GM19463 (cell line): ENCODE measurements at regions not wholly inside any gene's neighbourhood (a gene's known extent, or its start where the extent isn't known, plus 50 kb on each side); places are given as distances from the start of the nearest gene placed in this dataset.

Source experiments
- ATAC-seq: cut with Tn5 transposase; IDR thresholded peaks from one replicate; pipeline ENCODE4 v1.9.1; 2021; ENCODE audit warnings: mild to moderate bottlenecking, moderate library complexity; ENCODE audit not compliant: unreplicated experiment

GRCh38 chr2:492178-492577, 185.0 kb downstream of the TMEM18 start:
- ATAC-seq, result no peak

DNA sequence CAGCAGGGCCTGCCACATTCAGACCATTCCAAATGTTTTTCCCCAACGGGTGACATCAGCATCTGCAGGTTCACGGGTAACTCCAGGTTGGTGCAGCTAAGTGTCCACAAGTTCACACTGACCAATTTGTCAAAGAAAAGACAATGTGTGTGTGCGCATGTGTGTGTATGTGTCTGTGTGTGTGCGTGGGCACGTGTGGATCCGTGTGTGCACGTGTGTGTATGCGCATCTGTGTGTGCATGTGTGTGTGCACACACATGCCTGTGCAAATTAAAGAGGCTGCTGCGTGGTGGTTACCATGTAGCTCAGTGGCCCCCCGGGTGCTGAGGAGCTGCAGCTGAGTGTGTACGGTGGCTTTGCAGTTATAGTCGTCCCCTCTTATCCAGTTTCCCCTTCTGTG, 187.4 kb downstream of the TMEM18 start:
- ATAC-seq, result no peak

GRCh38 chr2:489084-489483, 188.1 kb downstream of the TMEM18 start:
- no peak for ATAC-seq

GRCh38 chr2:487186-488079, 189.8 kb downstream of the TMEM18 start:
- ATAC-seq, result no peak

GRCh38 chr2:486371-486770, 190.8 kb downstream of the TMEM18 start:
- ATAC-seq, result no peak

GRCh38 chr2:481388-481787, 193.5 kb upstream of the ALKAL2 start:
- ATAC-seq, result no peak

GRCh38 chr2:479490-480176, 191.7 kb upstream of the ALKAL2 start:
- no peak for ATAC-seq

GRCh38 chr2:479031-479430, 191.1 kb upstream of the ALKAL2 start:
- no peak for ATAC-seq

DNA sequence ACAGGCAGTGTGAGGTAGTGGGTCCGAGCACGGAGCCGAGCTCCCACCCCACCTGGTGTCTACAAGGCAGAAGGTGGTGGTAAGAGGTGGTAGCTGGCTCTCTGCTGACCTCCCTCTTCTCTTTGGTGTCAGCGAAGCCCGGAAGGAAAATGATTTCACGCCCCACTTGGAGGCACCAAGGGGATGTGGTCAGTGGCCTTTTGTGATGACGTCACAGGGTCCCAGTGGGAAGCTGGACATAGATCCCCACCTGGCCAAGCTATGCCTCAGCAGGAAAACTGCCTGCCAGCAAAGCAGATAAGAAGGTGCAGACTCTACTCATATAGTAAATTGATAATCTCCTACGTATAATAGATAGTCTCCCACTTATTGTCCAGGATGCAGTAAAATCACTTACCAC, 183.7 kb upstream of the ALKAL2 start:
- ATAC-seq, result no peak

- no peak for ATAC-seq
These were observed 181.6 kb upstream of the ALKAL2 start for GRCh38 chr2:469514-469913.

DNA sequence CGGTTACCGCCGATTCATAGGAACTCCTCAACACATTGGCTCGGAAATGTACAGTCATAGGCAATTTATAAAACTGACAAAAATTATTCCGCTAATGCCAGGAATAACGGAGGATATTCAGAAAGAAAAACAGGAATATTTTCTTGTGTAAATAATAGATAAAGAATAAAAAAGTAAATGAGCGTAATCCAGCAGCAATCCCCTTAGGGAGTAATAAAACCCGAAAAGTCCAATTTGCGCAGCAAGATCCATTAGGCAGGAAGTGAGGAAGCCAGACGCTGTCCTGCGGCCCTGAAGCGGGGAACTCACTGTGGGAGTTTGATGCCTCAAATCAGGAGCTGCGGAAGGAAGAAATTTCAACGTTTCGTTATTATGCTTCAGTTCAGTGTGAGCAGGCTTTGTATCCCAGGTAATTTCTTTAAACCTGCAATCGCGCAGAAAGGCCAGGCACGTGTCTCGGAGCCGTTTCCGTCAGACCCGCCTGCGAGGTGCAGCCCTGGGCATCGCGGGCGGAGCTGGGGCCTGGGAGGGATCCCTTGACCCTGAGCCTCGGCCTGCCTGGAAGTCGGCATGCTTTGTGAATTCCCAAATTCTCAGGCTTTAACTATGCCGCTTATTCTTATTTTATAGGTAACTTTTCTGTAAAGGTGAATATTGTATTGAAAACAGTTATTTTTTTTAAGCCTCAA, 180.9 kb upstream of the ALKAL2 start:
- ATAC-seq, result no peak

DNA sequence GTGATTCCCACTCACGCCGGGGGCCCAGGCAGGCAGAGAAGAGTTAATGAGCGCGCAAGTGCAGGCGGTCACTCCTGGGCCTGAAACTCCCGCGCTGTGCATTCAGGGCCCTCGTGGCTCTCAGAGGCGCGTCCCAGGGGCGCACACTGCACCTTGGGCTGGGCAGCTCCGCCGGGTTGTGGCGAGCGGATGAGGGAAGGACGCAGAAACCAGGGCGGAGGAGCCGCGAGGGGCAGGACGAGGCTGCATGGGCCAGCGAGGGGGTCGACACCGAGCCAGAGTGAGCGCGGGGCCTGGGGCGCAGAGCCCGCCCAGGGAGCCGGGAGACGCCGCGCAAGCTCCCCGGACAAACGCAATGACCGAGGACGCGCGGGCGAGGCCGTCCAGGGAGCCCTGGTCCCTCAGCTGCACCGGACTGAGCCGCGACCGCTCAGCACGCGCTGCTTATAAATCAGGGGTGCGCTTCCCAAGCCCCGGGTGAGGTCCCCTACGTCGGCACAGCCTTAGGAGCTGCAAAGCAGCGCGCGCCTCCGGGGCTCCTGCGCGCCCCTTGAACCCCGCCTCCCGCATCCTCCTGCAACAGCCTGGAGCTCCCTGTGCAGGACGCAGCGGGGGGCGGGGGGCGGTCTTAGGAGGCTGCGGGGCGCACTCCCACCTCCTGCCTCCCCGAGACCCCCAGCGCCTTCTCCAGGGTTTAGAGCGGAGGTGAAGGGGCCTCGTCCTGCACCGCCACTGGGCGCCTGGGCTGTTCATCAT, 180.2 kb upstream of the ALKAL2 start:
- ATAC-seq, result no peak

- no peak for ATAC-seq
These were observed 179.6 kb upstream of the ALKAL2 start for GRCh38 chr2:467543-467891.

DNA sequence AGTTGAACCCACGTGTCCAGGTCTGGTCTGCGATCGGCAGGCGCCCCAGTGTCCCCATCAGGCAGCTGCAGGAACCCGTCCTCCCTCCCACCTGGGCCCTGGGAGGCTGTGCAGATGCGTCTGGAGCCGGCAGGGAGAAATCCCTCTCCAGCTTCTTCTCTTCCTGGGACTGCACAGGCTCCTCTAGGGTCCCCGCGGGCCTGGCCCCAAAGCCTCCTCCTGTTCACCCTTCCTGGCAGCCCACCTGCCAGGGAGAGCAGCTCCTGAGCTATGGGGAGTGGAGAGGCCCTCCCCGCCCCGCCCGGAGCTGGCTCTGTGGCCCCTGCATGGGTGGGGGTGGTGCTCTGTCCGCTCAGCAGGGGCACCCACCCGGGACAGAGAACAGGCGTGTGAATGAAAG, 179.2 kb upstream of the ALKAL2 start:
- no peak for ATAC-seq

DNA sequence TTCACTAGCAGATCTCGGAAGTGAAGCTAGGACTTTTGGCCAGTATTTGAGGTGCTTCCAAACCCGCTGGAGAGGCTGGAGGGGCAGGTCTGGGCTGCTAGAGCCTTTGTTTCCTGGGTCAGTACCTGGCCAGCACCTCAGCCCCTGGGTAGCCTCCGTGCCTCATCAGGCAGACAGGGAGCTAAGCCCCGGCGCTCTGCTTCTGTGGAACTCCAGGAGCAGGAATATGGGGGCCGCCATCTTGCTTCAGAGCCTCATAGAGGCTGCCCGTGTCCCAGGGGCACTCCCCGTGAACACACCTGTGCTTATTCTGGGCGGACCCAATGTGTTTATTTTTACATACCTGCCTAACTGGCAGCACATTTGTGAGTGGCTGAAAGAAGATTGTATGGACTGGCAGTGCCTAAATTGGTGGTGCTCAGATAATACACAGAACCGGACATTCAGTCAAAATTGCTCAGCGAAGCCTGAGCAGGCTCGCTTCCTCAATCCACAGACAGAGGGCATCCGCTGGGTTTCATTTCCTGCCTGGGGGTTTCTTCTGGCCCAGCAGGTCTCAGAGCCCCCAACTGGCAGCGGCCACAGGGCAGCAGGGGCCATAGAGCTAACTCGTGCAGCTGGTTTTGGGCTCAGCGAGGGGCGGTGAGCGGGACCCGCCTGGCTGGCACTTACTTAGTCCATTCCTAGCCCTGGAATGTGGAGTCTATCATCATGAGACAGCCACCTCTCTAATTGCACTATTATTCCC, 176.8 kb upstream of the ALKAL2 start:
- no peak for ATAC-seq

DNA sequence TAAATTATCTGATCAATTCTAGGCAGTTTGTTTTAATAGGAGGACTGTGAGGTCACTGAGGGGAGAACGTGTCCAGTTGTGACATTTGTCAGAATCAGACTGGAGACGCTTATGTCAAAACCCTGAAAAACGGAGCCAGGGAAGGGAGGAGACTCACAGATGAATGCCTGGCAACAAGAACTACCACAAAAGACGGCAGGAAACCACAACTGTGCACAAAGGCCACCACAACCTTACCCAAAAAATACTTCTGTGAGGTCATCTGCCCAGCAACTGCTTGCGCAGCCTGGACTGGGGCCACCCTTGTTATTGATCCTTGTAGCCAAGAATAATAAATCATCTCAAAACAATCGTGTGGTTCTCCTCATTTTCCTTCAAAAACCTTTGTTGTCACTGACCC, 173.0 kb upstream of the ALKAL2 start:
- ATAC-seq, result peak; percentile 84

DNA sequence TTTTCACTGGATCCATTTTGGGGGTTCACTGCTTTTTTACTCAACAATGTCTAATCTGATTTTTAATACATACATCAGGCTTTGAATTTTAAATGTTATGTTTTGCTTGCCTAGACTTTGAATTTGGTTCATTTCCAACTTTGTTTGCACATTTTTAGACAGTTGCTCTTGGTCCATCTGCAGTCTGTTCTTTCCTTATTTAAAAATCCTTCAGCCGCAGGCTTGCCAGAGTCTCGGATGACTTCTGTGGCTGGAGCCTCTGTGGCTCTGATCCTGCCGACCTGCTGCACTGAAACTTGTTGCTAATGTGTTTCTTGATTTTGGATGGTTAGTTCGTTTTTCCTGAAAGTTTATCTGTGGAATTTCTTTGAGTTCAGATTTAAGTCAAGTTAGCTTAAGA, 172.0 kb upstream of the ALKAL2 start:
- no peak for ATAC-seq

DNA sequence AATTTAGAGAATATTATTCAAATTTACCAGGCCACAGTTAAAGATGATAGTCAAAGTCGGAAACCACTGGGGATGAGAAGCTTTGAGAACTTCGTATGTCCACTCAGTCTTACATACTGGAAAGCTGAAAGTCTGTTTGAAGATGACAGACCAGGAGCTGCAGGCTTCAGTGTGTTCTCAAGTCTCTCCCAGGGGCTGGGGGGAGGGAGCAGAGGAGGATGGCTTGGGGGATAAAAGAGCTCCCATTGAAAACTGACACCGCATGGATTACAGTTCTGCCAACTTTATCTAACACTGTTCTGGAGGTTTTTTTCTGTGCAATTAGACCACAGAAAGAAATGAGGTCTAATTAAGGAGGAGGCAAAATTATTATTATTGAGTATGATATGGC, 170.5 kb upstream of the ALKAL2 start:
- ATAC-seq, result no peak

DNA sequence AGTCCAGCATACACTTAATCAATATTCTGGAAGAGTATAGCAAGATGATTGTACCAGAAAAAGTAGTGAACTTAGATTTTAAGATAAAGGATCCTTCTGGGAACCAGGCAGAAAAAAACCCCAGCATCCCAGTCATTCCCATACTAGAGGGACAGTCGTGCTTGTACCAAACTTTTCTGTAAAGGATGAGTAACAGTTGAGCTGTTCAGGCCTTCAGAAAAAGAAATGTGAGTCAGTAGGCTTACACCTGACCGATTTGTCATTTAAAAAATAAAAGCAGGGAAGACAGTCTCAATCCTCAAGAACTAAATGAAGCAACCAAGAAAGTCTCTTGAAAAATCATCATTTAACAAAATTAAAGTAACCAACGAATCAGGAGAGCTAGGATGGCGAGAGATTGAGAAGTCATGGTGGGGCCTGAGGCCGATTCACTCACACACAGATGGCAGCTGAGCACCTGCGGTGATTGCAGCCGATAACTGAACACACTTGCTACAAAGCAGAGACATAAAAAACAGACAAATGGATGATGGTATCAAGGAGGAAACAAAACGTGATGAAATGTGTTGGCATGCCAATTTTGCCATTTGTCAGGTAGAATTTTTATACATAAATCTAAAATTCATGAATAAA, 170.0 kb upstream of the ALKAL2 start:
- ATAC-seq, result no peak

- no peak for ATAC-seq
These were observed 169.4 kb upstream of the ALKAL2 start for GRCh38 chr2:457262-457661.
